Brain microvascular endothelial cell (primary cell): ENCODE measurements at regions not wholly inside any gene's neighbourhood (a gene's known extent, or its start where the extent isn't known, plus 50 kb on each side); places are given as distances from the start of the nearest gene placed in this dataset.
"Not testable (repeated sequence)": the region's sequence is repeated elsewhere in the genome, so short reads cannot be mapped to it uniquely, and the experiment has no call there.

ENCODE experiments used
- DNase-seq: peaks from one replicate; pipeline ENCODE4 v3.0.0-alpha.2; 2020
- H3K27ac ChIP-seq: fragments of 250-450 bp; sonication (Bioruptor Pico); 2 replicates; pipeline ENCODE4 v1.5.1; 2020; ENCODE audit warnings: mild to moderate bottlenecking, moderate library complexity
- H3K27me3 ChIP-seq: fragments of 250-450 bp; sonication (Bioruptor Pico); replicated peaks from 2 replicates; pipeline ENCODE4 v1.5.1; 2020; ENCODE audit warnings: mild to moderate bottlenecking
- H3K36me3 ChIP-seq: fragments of 250-450 bp; sonication (Bioruptor Pico); replicated peaks from 2 replicates; pipeline ENCODE4 v1.5.1; 2020; ENCODE audit warnings: mild to moderate bottlenecking
- H3K4me3 ChIP-seq: 2 replicates; pipeline ENCODE4 v1.5.1; 2011; ENCODE audit warnings: low read depth, mild to moderate bottlenecking, control low read depth, low read length, moderate library complexity
- CTCF ChIP-seq: IDR thresholded peaks from 2 replicates; pipeline ENCODE4 v1.5.1; 2011; ENCODE audit warnings: low read depth, mild to moderate bottlenecking, moderate library complexity, low read length, control low read depth, inconsistent platforms; ENCODE audit errors: missing control alignments
- in situ Hi-C: cut with HindIII; loops from 2 replicates; pipeline ENCODE4 v1.10.0; 2017; ENCODE audit warnings: low sequenced_read_pairs, low pct_ligation_motif_present

GRCh38 chr3:11898611-11899325 is 52.1 kb upstream of the TAMM41 start:
- H3K27me3 ChIP-seq: no peaks in the 10 kb centered on the region
- TF ChIP-seq CTCF: no peak
- H3K27ac ChIP-seq: no peak overlapping the region
- in situ Hi-C loops: no loop called here
- no peaks in the 10 kb centered on the region for H3K36me3 ChIP-seq
- no peak for DNase-seq
- no peak overlapping the region for H3K4me3 ChIP-seq

DNA sequence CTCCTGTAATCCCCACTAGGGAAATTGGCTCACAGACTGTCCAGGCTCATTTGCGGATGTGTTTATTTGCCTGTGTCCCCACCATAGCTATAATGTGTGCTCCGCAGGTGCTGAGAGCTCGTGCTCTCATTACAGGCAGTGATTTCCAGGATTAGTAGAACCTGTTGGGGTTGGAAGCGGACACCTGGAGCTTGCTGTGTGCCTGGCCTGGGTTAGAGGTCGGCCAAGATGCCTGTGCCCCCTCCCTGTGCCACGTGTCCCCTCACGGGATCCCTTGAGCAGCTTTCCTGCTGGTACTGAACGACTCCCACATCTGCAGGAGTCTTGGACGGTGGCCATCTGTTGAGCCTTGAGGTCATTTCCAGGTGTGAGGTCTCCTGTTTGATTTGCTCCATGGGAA is 52.7 kb upstream of the TAMM41 start:
- in situ Hi-C loops, H3K27ac ChIP-seq, H3K4me3 ChIP-seq, DNase-seq, H3K36me3 ChIP-seq, H3K27me3 ChIP-seq: not testable (repeated sequence)

- H3K27me3 ChIP-seq: no peaks in the 10 kb centered on the region
- no peak for TF ChIP-seq CTCF
- in situ Hi-C loops: no loop called here
- H3K36me3 ChIP-seq: no peaks in the 10 kb centered on the region
- no peak overlapping the region for H3K4me3 ChIP-seq
- H3K27ac ChIP-seq: no peak overlapping the region
- DNase-seq: no peak
These were observed 53.1 kb upstream of the TAMM41 start for GRCh38 chr3:11899826-11900225.

GRCh38 chr3:11900824-11901223 is 54.1 kb upstream of the TAMM41 start:
- in situ Hi-C loops: no loop called here
- Histone ChIP-seq H3K36me3 (no peaks in the 10 kb centered on the region), H3K27ac (no peak overlapping the region), H3K4me3 (no peak overlapping the region), H3K27me3 (no peaks in the 10 kb centered on the region)
- no peak for DNase-seq
- no peak for TF ChIP-seq CTCF

DNA sequence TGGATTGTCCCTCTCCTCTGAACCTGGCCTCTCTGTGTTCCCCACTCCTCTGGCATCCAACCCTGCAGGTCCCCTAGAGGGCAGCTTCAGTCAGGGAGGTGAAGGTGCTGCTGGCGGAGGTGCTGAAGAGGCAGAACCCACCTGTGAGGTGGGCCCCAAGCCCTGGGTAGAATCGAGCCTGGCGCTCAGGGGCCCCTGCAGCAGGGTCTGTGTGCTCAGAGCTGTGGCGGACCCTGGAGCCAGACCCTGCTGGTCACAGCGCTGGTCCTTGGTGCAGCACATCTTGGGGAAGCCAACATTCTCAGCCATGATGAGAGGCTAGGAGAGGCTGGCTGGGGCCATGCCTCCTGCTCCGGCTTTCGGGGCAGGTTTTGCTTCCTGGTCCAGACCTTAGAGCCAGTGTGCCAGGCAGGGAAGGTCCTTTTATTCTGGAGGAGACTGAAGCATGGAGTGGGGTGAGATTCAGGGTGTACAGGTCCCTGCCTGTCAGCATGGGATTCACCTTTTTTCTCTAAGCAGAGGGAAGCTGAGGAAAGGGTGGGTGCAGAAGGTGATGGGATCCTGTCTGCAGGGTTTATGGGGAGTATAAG is 54.7 kb upstream of the TAMM41 start:
- in situ Hi-C loops: no loop called here
- no peak for TF ChIP-seq CTCF
- Histone ChIP-seq H3K36me3 (no peaks in the 10 kb centered on the region), H3K27me3 (no peaks in the 10 kb centered on the region), H3K4me3 (no peak overlapping the region), H3K27ac (no peak overlapping the region)
- no peak for DNase-seq

GRCh38 chr3:11903047-11903446 is 56.4 kb upstream of the TAMM41 start:
- Histone ChIP-seq H3K27me3 (no peaks in the 10 kb centered on the region), H3K36me3 (no peaks in the 10 kb centered on the region), H3K27ac (no peak overlapping the region), H3K4me3 (no peak overlapping the region)
- no peak for DNase-seq
- in situ Hi-C loops: no loop called here
- no peak for TF ChIP-seq CTCF
